Psoas muscle (tissue), 7 donors: ENCODE measurements at regions not wholly inside any gene's neighbourhood (a gene's known extent, or its start where the extent isn't known, plus 50 kb on each side); places are given as distances from the start of the nearest gene placed in this dataset.
A peak's percentile ranks its signal among the peaks of the same experiment; 100 is the strongest.

Experiments used
- ATAC-seq, 4 donors: fragments of 200-7000 bp; cut with Tn5 transposase; one replicate each; pipeline ENCODE4 v1.9.1; 2020; ENCODE audit warnings: moderate library complexity in 3 of 4, mild to moderate bottlenecking in 2 of 4
- DNase-seq, 2 donors: peaks; one replicate each; pipeline ENCODE4 v3.0.0-alpha.2; 2020
- H3K27ac ChIP-seq: fragments of 200-600 bp; one replicate; pipeline ENCODE4 v1.8.0; 2022
- H3K27me3 ChIP-seq, 3 donors: fragments of 200-600 bp in 1 of 3; one replicate each; pipeline versions ENCODE4 v1.6.1 to v1.8.0; 2013 to 2022; ENCODE audit warnings: low read length in 2 of 3, mild to moderate bottlenecking in 2 of 3, moderate library complexity in 1 of 3; ENCODE audit not compliant: insufficient read depth in 3 of 3
- H3K36me3 ChIP-seq, 2 donors: fragments of 200-600 bp in 1 of 2; one replicate each; pipeline versions ENCODE4 v1.6.1 to v1.8.0; 2013 to 2022; ENCODE audit warnings: low read depth in 1 of 2, mild to moderate bottlenecking in 1 of 2, moderate library complexity in 1 of 2; ENCODE audit not compliant: insufficient read depth in 1 of 2
- H3K4me1 ChIP-seq: fragments of 200-600 bp; one replicate; pipeline ENCODE4 v1.8.0; 2022
- H3K4me3 ChIP-seq: fragments of 200-600 bp; one replicate; pipeline ENCODE4 v1.8.0; 2022; ENCODE audit warnings: mild to moderate bottlenecking
- H3K9me3 ChIP-seq: fragments of 200-600 bp; one replicate; pipeline ENCODE4 v1.8.0; 2022
- WGBS, 3 donors: extraction: QIAGEN DNeasy Blood & Tissue Kit; methylation state at CpG; one replicate each; pipeline versions ENCODE4 v1.1.6 to v1.1.7; 2013; 5-methylcytosine and 5-hydroxymethylcytosine counted together
- intact Hi-C, 2 donors: fragments of 100-400 bp; cut with DNase I; formaldehyde crosslinking; loops; one replicate each; pipeline versions ENCODE4 v1.11.0 to v1.14.2; 2022
- TF ChIP-seq, protein P1 (sequence below): fragments of 200-600 bp; IDR thresholded peaks from one replicate; pipeline ENCODE4 v1.8.0; 2022; ENCODE audit warnings: antibody characterized with exemption
- donor health status: healthy with polysubstance abuse.
- donor health status: DM: no; HTN: no; CAD: no; lungs with moderate emphysema.
- donor health status: Bipolar disorder and iron deficiency.
- donor health status: healthy.
- donor health status: DM: yes; HTN: yes; CAD: no.
- donor health status: DM: no; HTN: no; CAD: no.
- donor health status: DM: yes; HTN: yes; CAD: no.

DNA sequence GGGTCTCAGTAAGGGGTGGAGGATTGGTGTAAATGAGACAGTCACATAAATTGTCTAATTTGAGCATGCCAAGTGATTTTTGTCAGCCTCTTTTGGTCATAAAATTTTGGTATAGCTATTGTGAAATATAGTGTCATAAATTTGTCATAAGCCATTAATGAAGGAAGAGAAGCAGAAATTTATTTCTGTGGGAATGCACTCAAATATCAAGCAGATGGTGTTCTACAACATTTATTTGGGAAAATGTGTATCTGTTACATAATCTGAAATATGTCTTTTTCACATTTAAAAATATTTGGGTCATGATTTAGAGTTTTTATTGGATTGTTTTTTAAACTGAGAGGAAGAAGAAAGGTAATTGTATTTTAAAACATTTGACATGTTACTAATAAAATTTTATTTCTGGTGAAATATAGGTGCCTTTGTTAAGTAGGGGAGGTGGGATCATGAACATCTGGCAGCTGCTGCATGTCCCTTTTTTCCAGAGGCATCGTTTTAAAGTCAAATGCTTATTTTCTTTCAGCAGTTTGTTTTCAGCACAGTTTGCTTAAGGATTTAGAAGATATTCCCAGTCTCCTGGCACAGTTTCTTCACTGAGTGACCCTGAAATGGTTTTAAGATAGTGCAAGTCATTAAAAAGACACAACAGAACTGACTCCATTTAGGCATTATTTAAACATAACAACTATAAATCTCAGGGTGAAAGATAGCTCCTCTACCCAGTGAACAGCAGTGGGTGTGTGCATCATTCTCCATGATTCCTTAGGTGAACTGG, 371.7 kb downstream of the SNAPC1 start:
- TF ChIP-seq, protein P1, sequence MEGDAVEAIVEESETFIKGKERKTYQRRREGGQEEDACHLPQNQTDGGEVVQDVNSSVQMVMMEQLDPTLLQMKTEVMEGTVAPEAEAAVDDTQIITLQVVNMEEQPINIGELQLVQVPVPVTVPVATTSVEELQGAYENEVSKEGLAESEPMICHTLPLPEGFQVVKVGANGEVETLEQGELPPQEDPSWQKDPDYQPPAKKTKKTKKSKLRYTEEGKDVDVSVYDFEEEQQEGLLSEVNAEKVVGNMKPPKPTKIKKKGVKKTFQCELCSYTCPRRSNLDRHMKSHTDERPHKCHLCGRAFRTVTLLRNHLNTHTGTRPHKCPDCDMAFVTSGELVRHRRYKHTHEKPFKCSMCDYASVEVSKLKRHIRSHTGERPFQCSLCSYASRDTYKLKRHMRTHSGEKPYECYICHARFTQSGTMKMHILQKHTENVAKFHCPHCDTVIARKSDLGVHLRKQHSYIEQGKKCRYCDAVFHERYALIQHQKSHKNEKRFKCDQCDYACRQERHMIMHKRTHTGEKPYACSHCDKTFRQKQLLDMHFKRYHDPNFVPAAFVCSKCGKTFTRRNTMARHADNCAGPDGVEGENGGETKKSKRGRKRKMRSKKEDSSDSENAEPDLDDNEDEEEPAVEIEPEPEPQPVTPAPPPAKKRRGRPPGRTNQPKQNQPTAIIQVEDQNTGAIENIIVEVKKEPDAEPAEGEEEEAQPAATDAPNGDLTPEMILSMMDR, result no peak
- no peaks in the 10 kb centered on the region for H3K4me1 ChIP-seq
- no peak for ATAC-seq
- no peak overlapping the region for H3K4me3 ChIP-seq
- H3K27ac ChIP-seq, result no peak overlapping the region
- no peaks in the 10 kb centered on the region for H3K27me3 ChIP-seq
- no peaks in the 10 kb centered on the region for H3K9me3 ChIP-seq
- DNase-seq, result no peak
- 12 to 19% (median 14%) methylated on average over 1 of the region's 1 CpG for WGBS, 3 donors
- intact Hi-C loops, result no loop called here
- no peaks in the 10 kb centered on the region for H3K36me3 ChIP-seq

DNA sequence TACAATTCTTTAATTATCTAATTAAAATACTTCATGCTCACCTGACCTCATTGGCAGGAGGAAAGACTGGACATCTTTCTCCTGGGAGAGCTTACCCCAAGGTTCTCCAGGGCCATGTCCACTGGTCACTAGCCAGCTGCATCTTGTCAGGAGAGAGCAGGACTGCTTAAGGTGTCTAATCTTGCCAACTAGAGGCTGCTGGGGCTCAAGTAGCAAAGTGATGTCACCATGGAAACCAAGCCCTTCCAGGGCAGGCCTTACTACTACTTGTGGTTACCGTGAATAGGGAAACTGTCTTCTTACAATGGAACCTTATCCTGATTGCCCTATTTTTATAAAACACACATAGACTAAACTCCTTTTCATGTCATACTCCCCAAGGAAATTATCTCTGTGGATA, 376.4 kb downstream of the SNAPC1 start:
- TF ChIP-seq, protein P1, result no peak
- no peaks in the 10 kb centered on the region for H3K36me3 ChIP-seq
- no peaks in the 10 kb centered on the region for H3K9me3 ChIP-seq
- DNase-seq (no peak), ATAC-seq (no peak)
- H3K27me3 ChIP-seq, result no peaks in the 10 kb centered on the region
- intact Hi-C loops, result no loop called here
- no peak overlapping the region for H3K27ac ChIP-seq
- WGBS, 3 donors, result 20 to 44% (median 31%) methylated on average over 1 of the region's 1 CpG
- no peak overlapping the region for H3K4me3 ChIP-seq
- H3K4me1 ChIP-seq, result no peaks in the 10 kb centered on the region

DNA sequence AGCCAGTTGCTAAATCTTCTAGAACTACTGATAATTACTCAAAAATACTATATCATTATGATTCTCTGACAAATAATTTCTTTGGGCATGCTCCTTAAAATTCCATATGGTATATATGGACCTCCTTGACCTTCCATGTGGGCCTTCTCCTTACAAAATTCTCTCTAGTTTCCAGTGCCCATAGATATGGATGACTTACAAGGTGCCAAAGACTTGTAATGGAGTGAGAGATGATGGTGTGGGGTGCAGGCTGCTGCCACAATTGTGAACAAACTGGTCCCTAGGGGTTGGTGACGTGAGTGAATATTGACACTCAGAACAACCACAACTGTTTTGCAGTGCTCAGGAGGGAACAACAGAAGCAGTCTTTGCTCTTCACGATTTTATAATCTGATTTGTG, 378.9 kb downstream of the SNAPC1 start:
- intact Hi-C loops, result no loop called here
- no peaks in the 10 kb centered on the region for H3K36me3 ChIP-seq
- WGBS, 3 donors, result 65 to 75% (median 70%) methylated on average over 2 of the region's 2 CpGs
- no peak overlapping the region for H3K27ac ChIP-seq
- DNase-seq, result no peak
- TF ChIP-seq, protein P1, result no peak
- H3K9me3 ChIP-seq, result no peaks in the 10 kb centered on the region
- no peak overlapping the region for H3K4me3 ChIP-seq
- H3K27me3 ChIP-seq, result no peaks in the 10 kb centered on the region
- H3K4me1 ChIP-seq, result no peaks in the 10 kb centered on the region
- ATAC-seq, result no peak

DNA sequence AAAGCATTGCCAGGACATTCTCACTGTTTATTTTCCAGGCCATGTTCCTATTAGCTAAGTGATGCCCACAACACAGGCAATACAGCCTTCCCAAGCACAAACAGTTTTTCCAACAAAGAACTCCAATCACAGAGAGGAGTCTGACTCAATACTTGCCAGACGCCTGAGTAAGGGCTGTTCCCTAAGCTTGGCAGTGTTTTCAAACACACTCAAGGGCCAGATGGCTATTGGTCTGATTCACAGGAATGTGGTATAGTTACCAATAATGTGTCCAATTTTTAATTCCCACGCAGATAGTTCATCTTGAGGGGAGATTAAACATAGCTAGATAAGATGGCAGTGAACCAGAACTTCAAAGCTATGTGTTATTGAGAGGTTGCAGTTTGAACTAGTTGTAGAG, 381.0 kb downstream of the SNAPC1 start:
- intact Hi-C loops, result no loop called here
- 18 to 31% (median 19%) methylated on average over 2 of the region's 2 CpGs for WGBS, 3 donors
- Histone ChIP-seq H3K4me1 (no peaks in the 10 kb centered on the region), H3K9me3 (no peaks in the 10 kb centered on the region), H3K27ac (no peak overlapping the region), H3K27me3 (no peaks in the 10 kb centered on the region), H3K36me3 (no peaks in the 10 kb centered on the region), H3K4me3 (no peak overlapping the region)
- ATAC-seq, result peak in 1 of 4 donors; percentile 46
- no peak for DNase-seq
- TF ChIP-seq, protein P1, result no peak

DNA sequence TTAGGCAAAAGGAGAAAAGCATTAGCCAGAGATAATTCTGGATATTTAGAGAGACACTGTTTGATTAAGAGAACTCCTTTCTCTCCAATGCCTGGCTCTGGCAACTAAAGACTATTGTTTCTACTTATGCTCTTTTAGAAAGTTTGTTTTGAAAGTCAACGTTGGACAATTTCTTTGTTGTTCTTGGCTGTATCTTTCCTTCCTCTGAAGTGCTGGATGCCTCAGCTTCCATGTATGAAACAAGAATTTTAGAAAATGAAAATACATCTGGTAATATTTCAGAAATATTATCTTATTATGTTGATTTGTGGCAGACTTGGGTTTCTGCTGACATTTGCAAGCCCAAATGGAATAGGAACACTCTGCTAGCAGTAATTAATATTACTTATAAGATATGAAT, 382.6 kb downstream of the SNAPC1 start:
- H3K4me1 ChIP-seq, result no peaks in the 10 kb centered on the region
- TF ChIP-seq, protein P1, result no peak
- H3K4me3 ChIP-seq, result no peak overlapping the region
- DNase-seq, result no peak
- WGBS, 3 donors, result 45 to 52% (median 46%) methylated on average over 1 of the region's 1 CpG
- no peak for ATAC-seq
- no peaks in the 10 kb centered on the region for H3K27me3 ChIP-seq
- intact Hi-C loops, result no loop called here
- no peaks in the 10 kb centered on the region for H3K36me3 ChIP-seq
- peaks cover 5% of the 10 kb centered on the region for H3K9me3 ChIP-seq
- H3K27ac ChIP-seq, result no peak overlapping the region
